Fibroblast of the aortic adventitia (primary cell): ENCODE measurements at regions not wholly inside any gene's neighbourhood (a gene's known extent, or its start where the extent isn't known, plus 50 kb on each side); places are given as distances from the start of the nearest gene placed in this dataset. TPM values are rescaled to one million over a fixed set of nuclear protein-coding genes. Genes with fewer than 3 reads are reported as not detected.

Experiments
- DNase-seq: peaks from one replicate; pipeline ENCODE4 v3.0.0-alpha.2; 2010; ENCODE audit warnings: low read depth
- H3K4me3 ChIP-seq: 2 replicates; pipeline ENCODE4 v1.5.1; 2011; ENCODE audit warnings: low read depth, mild to moderate bottlenecking, control low read depth, low read length, moderate library complexity
- small RNA-seq: library from RNA; depleted of rRNA; stranded (forward); fragments of <200 nt; gene quantifications from one replicate; pipeline ENCODE3, GENCODE V24; 2012
- TF ChIP-seq, protein P1 (sequence below): IDR thresholded peaks from 2 replicates; pipeline ENCODE4 v1.5.1; 2011; ENCODE audit warnings: mild to moderate bottlenecking, low read length, control low read depth, inconsistent platforms; ENCODE audit not compliant: insufficient read depth

DNA sequence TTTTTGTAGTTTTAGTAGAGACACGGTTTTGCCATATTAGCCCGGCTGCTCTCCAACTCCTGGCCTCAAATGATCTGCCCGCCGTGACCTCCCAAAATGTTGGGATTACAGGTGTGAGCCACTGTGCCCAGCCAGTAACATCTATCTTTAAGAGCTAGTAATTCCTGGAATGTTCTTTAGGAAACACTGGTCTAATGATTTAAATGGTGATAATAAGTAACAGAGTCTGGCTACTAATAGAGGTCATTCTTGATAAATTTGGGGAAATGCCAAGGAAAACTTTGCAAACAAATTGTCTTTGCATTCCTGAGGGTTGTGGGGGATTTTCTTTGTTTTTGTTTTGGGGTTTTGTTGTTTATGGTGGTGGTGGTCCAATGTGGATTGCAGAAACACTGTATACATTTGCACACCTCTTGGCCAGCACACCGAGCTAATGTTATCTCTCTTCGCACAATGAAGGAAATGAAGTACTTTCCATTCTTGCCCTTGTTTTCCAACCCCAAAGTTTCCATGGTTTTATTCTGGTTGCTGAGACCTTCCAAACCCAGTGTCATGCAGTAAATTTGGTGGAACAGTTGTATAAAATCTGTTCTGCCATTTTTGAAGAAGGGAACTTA is 51.3 kb upstream of the WIPF3 start:
- TF ChIP-seq, protein P1, sequence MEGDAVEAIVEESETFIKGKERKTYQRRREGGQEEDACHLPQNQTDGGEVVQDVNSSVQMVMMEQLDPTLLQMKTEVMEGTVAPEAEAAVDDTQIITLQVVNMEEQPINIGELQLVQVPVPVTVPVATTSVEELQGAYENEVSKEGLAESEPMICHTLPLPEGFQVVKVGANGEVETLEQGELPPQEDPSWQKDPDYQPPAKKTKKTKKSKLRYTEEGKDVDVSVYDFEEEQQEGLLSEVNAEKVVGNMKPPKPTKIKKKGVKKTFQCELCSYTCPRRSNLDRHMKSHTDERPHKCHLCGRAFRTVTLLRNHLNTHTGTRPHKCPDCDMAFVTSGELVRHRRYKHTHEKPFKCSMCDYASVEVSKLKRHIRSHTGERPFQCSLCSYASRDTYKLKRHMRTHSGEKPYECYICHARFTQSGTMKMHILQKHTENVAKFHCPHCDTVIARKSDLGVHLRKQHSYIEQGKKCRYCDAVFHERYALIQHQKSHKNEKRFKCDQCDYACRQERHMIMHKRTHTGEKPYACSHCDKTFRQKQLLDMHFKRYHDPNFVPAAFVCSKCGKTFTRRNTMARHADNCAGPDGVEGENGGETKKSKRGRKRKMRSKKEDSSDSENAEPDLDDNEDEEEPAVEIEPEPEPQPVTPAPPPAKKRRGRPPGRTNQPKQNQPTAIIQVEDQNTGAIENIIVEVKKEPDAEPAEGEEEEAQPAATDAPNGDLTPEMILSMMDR = no peak
- DNase-seq = no peak
- H3K4me3 ChIP-seq = no peak overlapping the region

Small RNA genes lying in the stretch of these regions (small RNA-seq; reads per million reads assigned to genes)
- not detected for gene MIR550A3
- not detected for gene TMSB4XP3
